DMS153 treated with DMSO at 0.1 percent for 48 hours (cell line): ENCODE measurements at regions not wholly inside any gene's neighbourhood (a gene's known extent, or its start where the extent isn't known, plus 50 kb on each side); places are given as distances from the start of the nearest gene placed in this dataset.
"Not testable (repeated sequence)": the region's sequence is repeated elsewhere in the genome, so short reads cannot be mapped to it uniquely, and the experiment has no call there.

ENCODE experiments used
- DNase-seq: peaks from one replicate; lab custom pipeline; 2025; ENCODE audit not compliant: unreplicated experiment; lab: John Stamatoyannopoulos, UW

- DNase-seq, result no peak
Observed at GRCh38 chr17:68097161-68097805, 61.7 kb downstream of the KPNA2 start.

DNA sequence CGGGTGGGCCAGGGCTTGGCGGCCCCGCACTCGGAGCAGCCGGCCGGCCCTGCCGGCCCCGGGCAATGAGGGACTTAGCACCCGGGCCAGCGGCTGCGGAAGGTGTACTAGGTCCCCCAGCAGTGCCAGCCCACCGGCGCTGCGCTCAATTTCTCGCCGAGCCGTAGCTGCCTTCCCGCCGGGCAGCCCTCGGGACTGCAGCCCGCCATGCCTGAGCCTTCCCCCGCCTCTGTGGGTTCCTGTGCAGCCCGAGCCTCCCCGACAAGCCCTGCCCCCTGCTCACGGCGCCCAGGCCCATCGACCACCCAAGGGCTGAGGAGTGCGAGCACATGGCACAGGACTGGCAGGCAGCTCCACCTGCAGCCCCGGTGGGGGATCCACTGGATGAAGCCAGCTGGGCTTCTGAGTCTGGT lies 63.8 kb downstream of the KPNA2 start:
- DNase-seq, result not testable (repeated sequence)

- DNase-seq, result no peak
Observed at GRCh38 chr17:68100000-68100641, 64.6 kb downstream of the KPNA2 start.

GRCh38 chr17:68101075-68101986 lies 65.8 kb downstream of the KPNA2 start:
- DNase-seq, result peak; percentile 75

DNA sequence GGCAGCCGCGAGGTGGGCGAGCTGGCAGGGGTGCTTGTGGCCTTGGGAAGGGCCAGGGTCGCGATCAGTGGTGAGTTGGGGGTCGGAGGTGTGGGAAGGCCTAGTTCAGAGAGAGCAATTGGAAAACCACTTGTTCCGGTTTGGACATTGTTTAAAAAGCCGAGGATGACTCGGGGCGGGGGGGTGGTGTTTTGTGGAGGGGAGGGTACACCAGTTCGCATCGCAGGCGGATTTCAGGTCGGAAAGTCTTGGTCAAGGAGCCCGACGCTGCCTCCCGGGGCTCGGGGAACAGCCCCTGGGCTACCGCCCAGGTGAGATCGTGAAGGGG lies 66.4 kb downstream of the KPNA2 start:
- DNase-seq, result no peak

DNA sequence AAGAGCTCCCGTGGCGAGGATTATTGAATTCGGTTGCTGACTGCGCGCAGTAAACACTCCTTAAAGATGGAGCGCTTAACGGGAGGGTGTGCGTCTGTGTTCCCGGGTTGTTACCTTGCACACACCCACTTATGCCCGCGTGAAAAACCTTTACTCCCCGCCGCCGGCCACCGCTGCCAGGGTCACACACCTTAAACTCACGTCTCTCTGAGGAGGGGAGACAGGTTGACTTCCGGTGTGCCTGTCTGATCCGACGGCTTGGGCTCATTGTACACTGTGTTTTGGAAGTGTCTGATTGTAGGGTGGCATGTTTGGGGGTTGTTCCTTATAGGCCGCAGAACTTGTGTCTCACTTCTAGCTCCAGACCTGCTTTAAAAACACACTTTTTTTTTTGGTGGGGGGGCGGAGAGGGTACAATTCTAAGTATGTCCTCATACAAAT lies 66.8 kb downstream of the KPNA2 start:
- no peak for DNase-seq

GRCh38 chr17:68103148-68103547 lies 67.6 kb downstream of the KPNA2 start:
- no peak for DNase-seq

DNA sequence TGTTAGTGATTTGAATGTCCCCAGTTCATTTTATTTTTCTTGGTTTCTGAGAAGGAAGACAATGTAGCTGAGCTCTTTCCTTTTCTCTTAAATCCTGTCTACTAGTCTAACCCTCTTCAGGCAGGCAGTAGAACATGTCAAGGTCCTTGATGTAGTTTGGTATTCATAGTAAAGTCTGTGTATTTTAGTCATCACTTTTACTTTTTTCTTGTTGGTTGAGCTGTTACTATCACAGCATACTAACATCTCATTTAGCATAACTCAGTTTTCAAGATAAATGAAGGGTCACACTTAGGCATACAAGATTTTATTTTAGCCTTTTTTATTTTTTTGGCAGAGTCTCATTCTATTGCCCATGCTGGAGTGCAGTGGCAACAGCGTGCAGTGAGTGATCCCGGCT lies 70.5 kb downstream of the KPNA2 start:
- DNase-seq, result no peak

DNA sequence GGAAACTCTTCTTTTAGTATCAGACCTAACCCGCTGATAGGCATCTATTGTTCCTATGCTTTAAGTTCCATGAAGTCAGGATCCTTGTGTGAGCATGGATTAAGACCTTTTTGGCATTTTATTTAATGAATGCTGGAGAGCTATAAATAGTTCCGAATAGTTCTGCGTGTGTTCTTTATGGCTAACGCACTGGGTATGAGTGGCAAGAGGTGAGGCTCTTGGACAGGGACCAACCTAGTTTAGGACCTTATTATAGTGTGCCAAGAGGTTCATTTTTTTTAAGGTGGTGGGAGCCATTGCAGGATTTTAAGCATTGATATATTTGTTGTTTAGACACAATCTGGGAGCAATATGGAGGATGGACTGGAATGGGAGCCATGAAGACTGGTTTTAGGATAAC lies 71.8 kb downstream of the KPNA2 start:
- DNase-seq, result no peak

DNA sequence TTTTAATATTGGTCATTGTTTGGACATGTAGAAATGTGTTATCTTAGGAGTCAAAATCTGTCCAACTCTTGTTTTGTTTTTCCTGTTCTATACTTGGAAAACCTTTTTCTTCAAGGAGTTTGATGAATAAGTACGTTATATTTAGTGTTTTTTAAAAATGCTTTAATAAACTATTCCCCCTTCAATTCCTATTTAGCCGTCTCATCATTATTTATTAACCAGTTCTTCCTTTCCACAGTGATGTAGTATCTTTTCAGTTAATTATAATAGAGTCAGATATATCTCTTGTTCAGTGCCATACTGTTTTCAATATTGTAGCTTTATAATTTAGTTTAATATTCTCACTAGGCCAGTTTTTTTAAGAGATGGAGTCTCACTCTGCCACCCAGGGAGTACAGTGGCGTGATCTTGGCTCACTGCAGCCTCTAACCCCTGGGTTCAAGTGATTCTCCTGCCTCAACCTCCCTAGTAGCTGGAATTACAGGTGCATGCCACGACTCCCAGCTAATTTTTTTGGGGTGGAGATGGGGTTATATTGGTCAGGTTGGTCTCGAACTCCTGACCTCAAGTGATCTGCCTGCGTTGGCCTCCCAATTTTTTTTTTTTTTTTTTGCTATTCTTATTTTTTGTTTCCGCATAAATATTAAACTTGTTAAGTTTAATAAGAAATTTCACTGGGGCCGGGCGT lies 72.9 kb downstream of the KPNA2 start:
- DNase-seq, result no peak

- DNase-seq, result not testable (repeated sequence)
Observed at GRCh38 chr17:68109404-68109803, 73.9 kb downstream of the KPNA2 start.

GRCh38 chr17:68116211-68116610 lies 80.7 kb downstream of the KPNA2 start:
- not testable (repeated sequence) for DNase-seq

GRCh38 chr17:68122587-68122986 lies 87.1 kb downstream of the KPNA2 start:
- DNase-seq, result no peak

DNA sequence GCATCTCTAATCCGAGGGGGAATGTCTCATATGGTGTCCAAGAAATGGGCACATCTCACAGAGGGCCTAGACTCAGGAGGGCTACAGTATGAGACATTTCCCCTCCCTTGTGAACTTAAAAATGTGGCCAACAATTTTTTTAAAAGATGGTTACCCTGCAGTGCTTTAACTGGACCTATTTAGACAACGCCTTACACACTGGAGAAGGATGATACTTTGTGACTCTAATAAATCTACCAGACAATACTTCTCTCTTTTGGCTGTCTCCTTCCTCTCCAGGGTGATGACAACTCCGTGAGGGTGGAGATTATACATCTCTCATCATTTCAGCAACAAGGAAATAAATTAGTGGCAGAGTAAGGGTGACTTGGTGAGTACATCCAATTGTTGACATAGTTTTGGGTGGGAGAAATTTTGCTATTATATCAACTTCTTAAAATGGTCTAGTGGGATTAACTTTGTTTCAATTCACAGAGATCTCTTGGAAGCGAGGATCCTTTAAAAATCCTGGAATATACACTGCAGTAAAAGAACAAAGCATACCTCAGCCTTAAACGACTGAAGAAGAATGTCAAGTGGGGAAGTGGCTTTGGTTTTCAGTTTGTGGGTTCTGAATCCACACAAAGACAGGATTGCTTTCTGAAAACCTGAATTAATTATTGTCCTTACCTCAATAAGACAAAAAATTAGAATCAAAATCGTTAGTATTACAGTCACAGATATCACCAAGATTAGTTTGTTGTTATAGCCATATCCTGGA lies 89.8 kb downstream of the KPNA2 start:
- DNase-seq, result no peak

DNA sequence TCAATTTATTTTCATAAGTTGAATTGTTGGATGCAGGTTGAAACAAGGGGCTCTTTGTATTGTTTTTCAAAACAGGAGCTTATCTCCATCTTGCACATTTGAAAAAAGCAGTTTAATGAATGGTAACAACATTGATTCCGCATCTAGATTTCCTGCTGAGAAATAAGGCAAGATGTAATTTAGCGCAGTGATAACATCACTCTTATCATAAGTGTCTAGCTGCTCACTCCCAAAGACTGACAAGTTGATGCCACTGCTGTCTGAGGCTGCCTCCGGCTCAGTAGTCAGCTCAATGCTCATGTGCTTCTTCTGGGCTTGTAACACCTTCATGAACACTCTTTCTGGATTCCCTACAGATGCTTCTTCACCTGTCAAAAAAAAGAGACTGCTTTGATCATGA lies 92.4 kb downstream of the KPNA2 start:
- no peak for DNase-seq

DNA sequence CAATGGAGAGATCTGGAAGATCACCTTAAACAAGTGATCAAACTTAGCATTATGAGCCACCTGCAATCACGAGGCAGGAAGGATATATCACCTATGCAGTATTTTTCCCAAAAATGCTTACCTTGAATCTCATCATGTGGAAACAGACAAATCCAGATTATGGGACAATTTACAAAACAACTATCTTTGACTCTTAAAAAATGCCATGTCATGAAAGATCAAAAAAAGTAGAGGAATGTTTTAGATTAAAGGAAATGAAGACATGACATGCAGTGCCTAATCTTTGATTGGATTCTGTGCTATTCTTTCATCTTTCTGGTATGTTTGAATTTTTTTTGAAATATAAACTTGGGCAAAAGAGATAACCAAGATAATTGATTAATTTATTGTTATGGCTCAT lies 95.9 kb downstream of the KPNA2 start:
- no peak for DNase-seq

- no peak for DNase-seq
Observed at GRCh38 chr17:68133346-68134045, 98.0 kb downstream of the KPNA2 start.

DNA sequence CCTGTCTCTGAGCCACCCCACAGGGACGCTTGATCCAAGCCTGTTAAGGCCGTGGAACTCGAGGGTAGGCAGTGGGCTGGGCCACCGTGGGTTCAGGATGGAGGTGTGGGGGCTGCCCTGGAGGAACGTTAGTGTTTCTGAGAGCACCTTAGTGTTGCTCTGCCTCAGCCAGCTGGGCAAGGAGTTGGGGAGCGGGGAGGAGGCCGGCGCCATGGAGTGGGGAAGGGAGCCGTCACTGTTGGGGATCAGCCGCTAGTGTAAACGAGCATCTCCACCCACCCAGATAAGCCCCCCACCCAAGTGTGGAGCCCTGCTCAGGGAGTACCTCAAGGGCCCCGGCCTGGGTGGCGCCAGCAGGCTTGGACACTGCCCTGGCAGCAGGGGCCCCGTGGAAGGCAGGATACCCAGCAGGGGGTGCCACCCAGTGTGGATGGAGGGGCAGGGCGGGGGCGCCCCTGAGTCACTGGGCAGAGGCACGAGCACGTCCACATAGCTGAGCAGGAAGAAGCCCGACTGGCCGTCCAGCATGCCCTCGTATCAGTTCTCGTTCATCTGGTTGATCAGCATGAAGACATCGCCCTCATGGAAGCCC lies 98.6 kb downstream of the KPNA2 start:
- DNase-seq, result no peak

- DNase-seq, result no peak
Observed at GRCh38 chr17:68134731-68135130, 99.2 kb downstream of the KPNA2 start.
